Keratinocyte (primary cell): ENCODE measurements at regions not wholly inside any gene's neighbourhood (a gene's known extent, or its start where the extent isn't known, plus 50 kb on each side); places are given as distances from the start of the nearest gene placed in this dataset.

Experiments used
- DNase-seq: peaks from one replicate; pipeline ENCODE4 v3.0.0-alpha.2; 2011; ENCODE audit warnings: low read depth, missing footprints, low spot score
- FAIRE-seq: peaks from 2 replicates; lab custom pipeline; 2011; peaks lifted over from hg19 to GRCh38; lab: Jason Lieb, UNC
- H2AFZ ChIP-seq: 2 replicates; pipeline ENCODE4 v1.6.0; 2012; ENCODE audit warnings: low read length, control low read depth, inconsistent platforms; ENCODE audit not compliant: control insufficient read depth
- H3K27ac ChIP-seq: 2 replicates; pipeline ENCODE4 v1.5.1; 2011; ENCODE audit warnings: low read length; ENCODE audit not compliant: control insufficient read depth, insufficient read depth
- H3K27me3 ChIP-seq: 3 replicates; pipeline ENCODE4 v1.6.0; 2011; ENCODE audit warnings: low read length; ENCODE audit not compliant: control insufficient read depth, insufficient read depth; ENCODE audit errors: extremely low read depth
- H3K36me3 ChIP-seq, 2 experiments: 2 replicates in 1 of 2; 3 replicates in 1 of 2; pipeline ENCODE4 v1.5.1; 2011; ENCODE audit warnings: low read length in 2 of 2, mild to moderate bottlenecking in 1 of 2; ENCODE audit not compliant: control insufficient read depth in 2 of 2, insufficient read depth in 2 of 2; ENCODE audit errors: extremely low read depth in 1 of 2
- H3K4me1 ChIP-seq: 3 replicates; pipeline ENCODE4 v1.5.1; 2011; ENCODE audit warnings: low read length; ENCODE audit not compliant: control insufficient read depth, insufficient read depth; ENCODE audit errors: extremely low read depth
- H3K4me2 ChIP-seq: 3 replicates; pipeline ENCODE4 v1.6.0; 2011; ENCODE audit warnings: low read depth, low read length; ENCODE audit not compliant: control insufficient read depth, insufficient read depth; ENCODE audit errors: extremely low read depth
- H3K4me3 ChIP-seq, 3 experiments: fragments of 200-600 bp in 1 of 3; sonication (generic) in 1 of 3; 2 replicates in 2 of 3; 3 replicates in 1 of 3; pipeline ENCODE4 v1.5.1; 2011 to 2016; ENCODE audit warnings: low read length in 3 of 3, mild to moderate bottlenecking in 3 of 3, control low read depth in 2 of 3, inconsistent platforms in 1 of 3, low read depth in 1 of 3, mixed read lengths in 1 of 3, mixed run types in 1 of 3, moderate library complexity in 1 of 3; ENCODE audit not compliant: control insufficient read depth in 2 of 3, insufficient read depth in 2 of 3; ENCODE audit errors: extremely low read depth in 1 of 3
- H3K79me2 ChIP-seq: 2 replicates; pipeline ENCODE4 v1.6.0; 2012; ENCODE audit warnings: low read length; ENCODE audit not compliant: control insufficient read depth, insufficient read depth
- H3K9ac ChIP-seq: 3 replicates; pipeline ENCODE4 v1.6.0; 2011; ENCODE audit warnings: low read length; ENCODE audit not compliant: control insufficient read depth, insufficient read depth; ENCODE audit errors: extremely low read depth
- H3K9me1 ChIP-seq: 3 replicates; pipeline ENCODE4 v1.6.0; 2011; ENCODE audit warnings: low read length; ENCODE audit not compliant: control insufficient read depth, insufficient read depth; ENCODE audit errors: extremely low read depth
- H3K9me3 ChIP-seq: 2 replicates; pipeline ENCODE4 v1.5.1; 2012; ENCODE audit warnings: low read depth, low read length; ENCODE audit not compliant: control insufficient read depth
- H4K20me1 ChIP-seq: 3 replicates; pipeline ENCODE4 v1.6.0; 2011; ENCODE audit warnings: low read length; ENCODE audit not compliant: control insufficient read depth, insufficient read depth; ENCODE audit errors: extremely low read depth
- EZH2 ChIP-seq: IDR thresholded peaks from one replicate; pipeline ENCODE4 v1.6.1; 2012; ENCODE audit warnings: inconsistent platforms, mild to moderate bottlenecking, low read length, moderate library complexity
- dilution Hi-C: fragments of 300-500 bp; cut with MboI; formaldehyde crosslinking; loops from one replicate; pipeline ENCODE4 v1.7.0; 2020; ENCODE audit warnings: low sequenced_read_pairs; ENCODE audit not compliant: extremely low pct_ligation_motif_present
- TF ChIP-seq, protein P1 (sequence below), 3 experiments: IDR thresholded peaks in 1 of 3; conservative IDR thresholded peaks in 1 of 3; optimal IDR thresholded peaks in 1 of 3; 2 replicates in 2 of 3; 3 replicates in 1 of 3; pipeline versions ENCODE3 to v1.5.1; 2011; ENCODE audit warnings: low read length in 3 of 3, mild to moderate bottlenecking in 3 of 3, moderate library complexity in 2 of 3, control low read depth in 1 of 3, inconsistent platforms in 1 of 3; ENCODE audit not compliant: insufficient read depth in 2 of 3; ENCODE audit errors: extremely low read depth in 1 of 3

GRCh38 chr5:82858151-82859025, 218.8 kb downstream of the TMEM167A start:
- TF ChIP-seq EZH2: no peak
- TF ChIP-seq, protein P1, sequence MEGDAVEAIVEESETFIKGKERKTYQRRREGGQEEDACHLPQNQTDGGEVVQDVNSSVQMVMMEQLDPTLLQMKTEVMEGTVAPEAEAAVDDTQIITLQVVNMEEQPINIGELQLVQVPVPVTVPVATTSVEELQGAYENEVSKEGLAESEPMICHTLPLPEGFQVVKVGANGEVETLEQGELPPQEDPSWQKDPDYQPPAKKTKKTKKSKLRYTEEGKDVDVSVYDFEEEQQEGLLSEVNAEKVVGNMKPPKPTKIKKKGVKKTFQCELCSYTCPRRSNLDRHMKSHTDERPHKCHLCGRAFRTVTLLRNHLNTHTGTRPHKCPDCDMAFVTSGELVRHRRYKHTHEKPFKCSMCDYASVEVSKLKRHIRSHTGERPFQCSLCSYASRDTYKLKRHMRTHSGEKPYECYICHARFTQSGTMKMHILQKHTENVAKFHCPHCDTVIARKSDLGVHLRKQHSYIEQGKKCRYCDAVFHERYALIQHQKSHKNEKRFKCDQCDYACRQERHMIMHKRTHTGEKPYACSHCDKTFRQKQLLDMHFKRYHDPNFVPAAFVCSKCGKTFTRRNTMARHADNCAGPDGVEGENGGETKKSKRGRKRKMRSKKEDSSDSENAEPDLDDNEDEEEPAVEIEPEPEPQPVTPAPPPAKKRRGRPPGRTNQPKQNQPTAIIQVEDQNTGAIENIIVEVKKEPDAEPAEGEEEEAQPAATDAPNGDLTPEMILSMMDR (optimal IDR thresholded peaks at IDR 0.05 in 1 of 3, IDR thresholded peaks at IDR 0.05 in 1 of 3, conservative IDR thresholded peaks at IDR 0.05 in 1 of 3; ENCODE audit: extremely low read depth in 1 of 3, insufficient read depth in 2 of 3, low read length in 3 of 3): no peak
- H3K9me3 ChIP-seq: no peaks in the 10 kb centered on the region
- H3K79me2 ChIP-seq: no peaks in the 10 kb centered on the region
- H3K4me2 ChIP-seq: no peak overlapping the region
- H3K36me3 ChIP-seq: no peaks in the 10 kb centered on the region
- no peak for FAIRE-seq
- H3K4me1 ChIP-seq: no peaks in the 10 kb centered on the region
- no peak overlapping the region for H3K4me3 ChIP-seq
- no peak overlapping the region for H2AFZ ChIP-seq
- no peak for DNase-seq
- dilution Hi-C loops: no loop called here
- no peak overlapping the region for H3K9ac ChIP-seq
- no peaks in the 10 kb centered on the region for H3K9me1 ChIP-seq
- H4K20me1 ChIP-seq: no peaks in the 10 kb centered on the region
- H3K27ac ChIP-seq: no peak overlapping the region
- no peaks in the 10 kb centered on the region for H3K27me3 ChIP-seq

DNA sequence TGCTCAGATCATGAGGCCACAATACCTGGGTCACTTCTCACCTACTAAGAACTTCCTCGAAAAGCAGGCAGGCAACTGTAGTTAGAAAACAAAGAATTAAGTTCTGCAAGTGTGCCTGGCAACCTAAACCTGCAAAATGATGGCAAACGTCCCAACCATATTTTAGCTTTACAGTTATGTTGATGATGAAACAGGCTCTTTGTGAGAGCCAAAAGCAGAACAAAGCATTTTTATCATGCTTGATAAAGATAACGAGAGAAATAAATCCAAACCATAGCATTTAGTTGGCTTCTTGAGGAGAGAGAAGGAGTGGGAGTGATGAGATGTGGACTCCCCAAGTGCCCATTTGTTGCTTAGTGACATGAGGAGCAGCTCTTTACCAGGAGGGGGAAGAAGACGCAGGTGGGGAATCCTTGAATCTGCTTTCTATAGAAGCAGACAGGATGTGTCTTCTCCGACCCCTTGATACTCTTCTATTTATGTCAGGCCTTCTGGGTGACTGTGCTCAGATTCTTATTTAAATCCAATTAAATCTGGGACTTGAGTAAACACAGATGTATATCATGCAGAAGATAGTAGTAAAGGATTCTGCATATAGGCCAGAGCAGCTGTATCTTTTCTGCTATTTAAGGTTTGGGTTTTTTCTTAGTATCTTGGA, 221.2 kb downstream of the TMEM167A start:
- no peaks in the 10 kb centered on the region for H4K20me1 ChIP-seq
- no peak overlapping the region for H3K4me2 ChIP-seq
- H3K27ac ChIP-seq: no peak overlapping the region
- H3K36me3 ChIP-seq: no peaks in the 10 kb centered on the region
- H3K79me2 ChIP-seq: no peaks in the 10 kb centered on the region
- no peak for TF ChIP-seq EZH2
- TF ChIP-seq, protein P1 (optimal IDR thresholded peaks at IDR 0.05 in 1 of 3, IDR thresholded peaks at IDR 0.05 in 1 of 3, conservative IDR thresholded peaks at IDR 0.05 in 1 of 3; ENCODE audit: extremely low read depth in 1 of 3, insufficient read depth in 2 of 3, low read length in 3 of 3): no peak
- no peak overlapping the region for H2AFZ ChIP-seq
- no peak overlapping the region for H3K4me3 ChIP-seq
- no peak overlapping the region for H3K9ac ChIP-seq
- no peaks in the 10 kb centered on the region for H3K9me3 ChIP-seq
- H3K27me3 ChIP-seq: no peaks in the 10 kb centered on the region
- dilution Hi-C loops: no loop called here
- H3K9me1 ChIP-seq: no peaks in the 10 kb centered on the region
- no peaks in the 10 kb centered on the region for H3K4me1 ChIP-seq
- no peak for DNase-seq
- FAIRE-seq: no peak
